GM21360 (cell line): ENCODE measurements at regions not wholly inside any gene's neighbourhood (a gene's known extent, or its start where the extent isn't known, plus 50 kb on each side); places are given as distances from the start of the nearest gene placed in this dataset.

Experiments
- ATAC-seq: cut with Tn5 transposase; IDR thresholded peaks from one replicate; pipeline ENCODE4 v1.9.1; 2021; ENCODE audit warnings: mild to moderate bottlenecking, moderate library complexity; ENCODE audit not compliant: unreplicated experiment

DNA sequence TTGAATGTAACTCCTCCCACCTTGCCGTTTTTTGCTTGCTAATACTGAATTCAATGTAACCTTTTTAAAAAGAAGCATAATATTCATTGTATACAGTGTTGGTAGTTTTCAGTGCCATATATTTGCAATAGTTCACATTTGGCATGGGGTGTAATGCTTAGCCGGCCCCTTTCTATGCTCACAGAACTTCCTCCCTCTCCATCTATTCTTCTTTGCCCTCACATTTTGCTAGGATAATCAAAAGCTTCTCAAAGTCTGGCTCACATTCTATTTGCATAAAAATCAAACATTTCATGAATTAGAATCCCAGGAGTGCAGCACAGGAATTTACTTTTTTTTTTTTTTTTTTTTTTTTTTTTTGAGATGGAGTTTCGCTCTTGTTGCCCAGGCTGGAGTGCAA is 226.3 kb upstream of the MPDZ start:
- no peak for ATAC-seq

DNA sequence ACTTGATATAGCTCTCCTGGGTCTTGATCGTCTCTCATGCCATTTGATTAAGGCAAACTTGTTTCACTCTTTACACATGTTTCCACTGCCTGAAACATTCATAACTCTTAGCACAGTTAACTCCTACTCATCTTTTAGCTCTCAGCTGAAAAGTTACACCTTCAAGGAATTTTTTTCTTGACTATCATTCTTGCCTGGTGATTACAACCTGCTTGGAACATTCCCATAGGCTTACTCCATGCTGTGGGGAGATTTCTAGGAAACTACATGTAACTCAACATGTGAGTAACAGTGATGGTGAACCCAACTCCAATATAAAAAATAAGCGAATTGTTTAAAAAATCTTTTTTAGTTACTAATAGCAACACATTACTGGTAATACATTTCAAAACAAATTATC is 224.1 kb upstream of the MPDZ start:
- no peak for ATAC-seq

DNA sequence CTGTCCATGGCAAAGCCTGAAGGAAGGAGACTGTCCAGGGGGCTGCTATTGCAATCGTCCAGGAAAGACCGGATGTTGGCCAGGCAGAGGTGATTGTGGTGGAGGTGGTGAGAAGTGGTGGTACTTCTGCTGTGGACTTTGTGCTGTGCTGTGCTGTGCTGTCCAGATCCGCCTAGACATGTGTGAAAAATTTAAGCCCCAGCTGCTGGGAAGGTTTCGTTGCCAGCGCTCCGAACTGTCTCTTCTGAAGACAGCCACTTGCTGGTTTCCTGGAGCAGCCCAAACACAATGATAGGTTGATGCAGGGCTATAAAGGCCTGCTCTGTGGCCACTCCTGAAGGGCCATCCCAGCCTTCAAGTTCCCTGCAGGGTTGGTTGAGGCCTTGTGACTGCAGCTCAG is 223.0 kb upstream of the MPDZ start:
- no peak for ATAC-seq

DNA sequence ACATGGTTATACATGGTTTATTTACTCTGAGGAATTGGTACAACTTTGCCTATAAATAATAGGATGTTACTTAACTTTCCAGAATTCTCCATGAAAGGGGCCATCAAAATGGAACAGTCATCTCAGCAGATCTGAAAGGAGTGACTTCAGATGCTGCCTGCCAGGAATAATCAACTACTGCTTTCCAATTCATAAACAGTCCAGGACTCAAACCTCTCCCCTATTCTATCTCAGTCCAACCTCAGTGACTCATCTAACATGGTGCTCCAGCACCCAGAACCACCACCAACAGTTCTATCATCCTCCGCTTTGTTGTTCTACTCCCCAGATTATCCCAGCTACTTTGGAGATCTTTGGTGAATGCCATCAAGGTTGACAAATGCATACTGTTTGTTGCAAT is 221.5 kb upstream of the MPDZ start:
- no peak for ATAC-seq

DNA sequence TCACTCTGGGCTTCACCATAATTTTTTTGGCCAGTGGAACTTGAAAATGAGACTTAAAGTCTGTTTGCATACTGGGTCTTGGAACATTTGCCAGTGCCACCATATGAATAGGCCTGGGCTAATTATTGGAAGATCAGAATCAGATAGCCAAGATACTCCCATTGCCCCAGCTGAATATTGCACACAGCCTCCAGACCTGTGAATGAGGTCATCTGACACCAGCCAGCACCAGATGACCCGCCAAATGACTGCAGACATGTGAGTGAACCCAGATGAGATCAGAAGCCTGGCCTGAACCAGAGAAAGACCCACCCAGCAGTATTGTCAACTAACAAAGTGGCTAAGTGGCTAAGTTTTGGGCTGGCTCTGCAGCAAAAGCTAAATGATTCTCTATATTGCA is 220.5 kb upstream of the MPDZ start:
- ATAC-seq, result no peak

DNA sequence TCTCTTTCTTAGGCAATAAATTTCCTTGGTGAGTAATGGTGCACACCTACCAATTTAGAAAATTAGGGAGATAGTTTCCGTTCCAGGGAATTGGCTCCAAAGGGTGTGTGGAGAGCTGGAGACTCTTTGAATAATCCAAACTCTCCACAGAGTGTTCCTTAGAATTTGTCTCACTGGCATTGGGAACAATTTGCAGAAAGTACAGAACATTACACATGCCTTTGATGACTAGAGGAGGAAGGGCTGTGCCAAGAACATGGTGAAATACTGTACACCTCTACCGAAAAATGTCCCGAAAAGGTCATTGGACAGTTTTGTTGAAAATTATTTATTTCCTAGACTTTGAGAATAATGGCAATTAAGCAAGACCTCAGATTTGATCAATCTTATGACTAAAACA is 214.2 kb upstream of the MPDZ start:
- no peak for ATAC-seq

DNA sequence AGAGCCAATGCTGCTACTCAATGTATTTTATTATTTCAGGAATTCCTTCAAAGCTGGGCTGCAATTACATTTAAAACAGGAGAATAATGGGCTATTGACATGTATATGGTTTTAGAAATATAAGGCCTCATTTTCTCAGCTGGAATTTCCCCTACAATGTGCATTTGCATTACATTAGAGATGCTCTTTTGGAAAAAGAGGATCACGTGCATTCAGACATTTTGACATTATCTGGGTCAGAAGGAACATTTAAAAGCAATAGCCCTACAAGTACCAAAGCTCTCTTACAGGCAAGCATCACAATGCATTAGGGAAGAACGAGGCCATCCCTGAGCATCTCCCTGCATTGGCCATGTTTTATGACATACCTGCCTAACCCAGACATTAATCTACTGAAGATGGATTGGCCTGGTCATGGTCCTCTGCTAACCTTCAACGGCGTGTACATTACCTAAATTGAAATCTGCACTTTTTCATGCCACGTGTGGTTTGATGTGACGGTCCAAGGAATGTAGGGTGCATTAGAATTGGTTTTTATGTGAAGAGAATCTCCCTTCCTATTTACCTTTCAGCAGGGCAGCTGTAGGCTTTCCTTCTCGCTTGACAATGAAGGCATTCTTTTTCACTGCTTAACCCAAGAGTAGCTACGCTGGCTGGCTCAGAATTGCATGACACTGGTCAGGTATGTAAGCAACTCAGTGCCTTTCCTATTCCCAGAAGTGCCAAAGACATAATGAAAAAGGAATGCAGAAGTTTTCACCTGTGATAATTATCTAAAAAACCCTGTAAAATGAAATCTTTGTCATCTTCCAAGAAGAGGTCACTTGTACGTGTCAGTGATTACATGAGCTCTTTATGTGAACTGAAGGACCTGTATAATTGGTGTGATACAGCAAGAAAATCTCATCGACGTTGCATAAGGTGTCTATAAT is 212.3 kb upstream of the MPDZ start:
- no peak for ATAC-seq

DNA sequence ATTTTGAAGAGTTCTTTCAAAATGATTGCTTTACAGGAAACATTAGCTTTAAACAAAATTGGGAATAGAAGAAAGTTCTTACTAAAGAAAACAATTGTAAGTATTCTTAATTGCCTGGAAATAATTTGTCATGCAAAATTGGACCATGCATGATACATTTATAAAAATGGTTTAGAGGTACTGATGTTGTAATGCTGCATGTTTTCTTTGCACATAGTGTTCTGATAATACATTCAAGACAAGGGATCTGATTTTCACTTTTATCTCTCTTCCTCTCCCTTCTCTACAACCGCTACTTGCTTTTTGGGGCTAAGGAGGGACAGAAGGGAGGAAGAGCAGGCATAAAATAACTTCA is 211.6 kb upstream of the MPDZ start:
- ATAC-seq, result no peak

DNA sequence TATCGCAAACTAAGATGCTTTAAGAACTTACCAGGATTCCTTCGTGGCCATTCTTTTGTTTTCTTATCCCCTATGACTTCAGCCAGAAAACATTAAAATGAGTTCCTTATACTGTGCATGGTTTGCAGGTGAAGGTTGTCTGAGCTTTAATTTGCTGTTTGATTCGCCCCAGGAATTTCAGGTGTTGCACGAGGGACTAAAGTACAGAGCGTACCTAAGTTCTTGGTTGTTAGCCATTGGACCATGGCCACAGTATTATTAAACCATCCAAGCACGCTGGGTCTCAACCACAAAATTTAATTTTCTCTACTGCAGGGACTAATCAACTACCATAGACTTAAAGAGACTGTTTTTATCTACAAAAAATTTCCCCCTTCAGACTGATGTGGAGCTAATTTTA is 208.4 kb upstream of the MPDZ start:
- ATAC-seq, result no peak

DNA sequence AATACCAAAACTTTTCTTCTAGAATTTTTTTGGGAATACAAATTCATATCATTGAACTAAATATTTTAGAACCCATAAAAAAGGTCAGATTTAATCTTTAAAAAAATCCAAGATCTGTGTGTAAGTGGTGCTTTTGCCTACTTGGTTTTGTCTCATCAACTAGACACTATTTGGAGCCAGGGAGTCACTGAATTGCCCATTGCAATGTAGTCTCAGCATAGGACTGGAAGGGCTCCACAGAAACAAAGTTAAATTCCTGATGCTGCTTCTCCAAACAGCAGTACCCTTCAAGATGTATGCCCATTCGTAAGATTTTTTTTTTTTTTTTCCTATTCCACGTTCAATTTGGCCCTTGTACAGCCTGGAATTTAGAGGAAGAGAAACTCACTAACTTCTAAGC is 208.0 kb upstream of the MPDZ start:
- ATAC-seq, result no peak

DNA sequence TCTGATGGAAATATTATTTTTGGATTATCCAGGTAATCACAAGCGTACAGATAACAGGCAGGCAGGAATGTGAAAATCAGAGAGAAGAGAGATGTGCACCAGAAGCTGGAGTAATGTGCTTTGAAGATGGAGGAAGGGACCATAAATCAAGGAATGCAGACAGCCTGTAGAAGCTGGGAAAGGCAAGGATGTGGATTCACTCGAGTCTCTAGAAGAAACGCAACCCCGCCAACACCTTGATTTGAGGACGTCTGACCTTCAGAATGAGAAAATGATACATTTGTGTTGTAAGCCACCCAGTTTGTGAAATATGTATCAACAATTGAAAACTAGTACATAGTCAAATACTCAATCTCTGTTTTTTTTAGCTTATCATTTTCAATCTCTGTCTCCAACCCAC is 207.6 kb upstream of the MPDZ start:
- ATAC-seq, result no peak

DNA sequence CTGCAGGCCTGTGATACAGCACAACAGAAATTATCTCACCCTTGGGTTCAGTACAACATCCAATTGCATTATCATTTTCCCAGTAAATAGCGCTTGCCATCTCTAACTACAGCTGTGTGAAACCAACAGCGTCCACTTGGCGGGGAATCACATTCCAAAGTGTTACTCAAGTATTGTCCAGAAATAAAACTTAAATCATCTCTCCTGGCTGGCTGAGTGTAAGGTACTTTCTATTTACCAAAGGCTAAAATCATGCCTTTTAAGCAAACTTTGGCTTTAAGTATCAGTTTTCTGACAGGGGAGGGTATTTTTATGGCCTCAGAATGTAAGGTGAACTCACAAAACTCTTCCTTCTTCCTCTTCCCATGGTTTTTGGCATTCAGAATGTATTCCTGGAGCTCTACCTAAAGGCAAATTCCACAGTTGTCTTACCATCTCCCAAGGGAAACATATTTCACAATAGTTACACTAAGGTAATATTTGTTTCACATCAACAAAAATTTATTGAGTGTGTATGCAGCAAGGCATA is 205.6 kb upstream of the MPDZ start:
- no peak for ATAC-seq

DNA sequence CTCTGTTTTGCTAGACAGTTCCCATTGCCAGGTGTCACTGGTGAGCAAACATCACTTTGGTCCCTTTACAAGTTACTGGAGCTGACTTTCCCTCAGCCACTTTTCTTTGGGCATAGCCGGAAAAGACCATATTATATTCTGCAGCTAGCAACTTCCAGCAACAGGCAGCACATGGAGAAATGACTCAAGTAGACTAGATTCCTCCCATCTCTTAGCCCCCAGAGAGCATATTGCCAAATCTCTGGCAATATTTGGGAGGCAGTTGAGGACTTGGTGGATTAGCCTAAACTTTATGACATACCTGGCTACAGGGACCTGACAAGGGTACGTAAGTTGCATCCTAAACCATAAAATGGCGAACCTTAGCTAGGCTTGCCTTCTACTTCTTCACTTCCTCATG is 204.7 kb upstream of the MPDZ start:
- ATAC-seq, result no peak

DNA sequence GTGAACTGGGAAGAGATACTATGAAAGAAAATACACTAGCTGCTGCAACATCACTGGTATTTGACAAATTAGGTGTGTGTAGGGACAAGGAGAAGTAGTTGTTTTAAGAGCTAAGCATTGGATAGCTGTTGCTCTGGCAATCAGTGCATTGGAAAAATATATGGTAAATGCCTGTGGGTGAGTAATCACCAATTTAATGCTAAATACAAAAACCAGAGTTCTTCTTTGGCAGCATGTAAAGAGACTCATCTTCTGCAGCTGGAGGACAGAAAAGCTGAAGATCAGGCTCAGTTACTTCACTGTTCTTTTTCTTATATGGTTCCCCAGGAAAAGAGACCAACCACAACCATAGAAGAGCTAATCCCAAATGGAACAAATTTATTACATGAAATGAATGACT is 201.8 kb upstream of the MPDZ start:
- no peak for ATAC-seq

DNA sequence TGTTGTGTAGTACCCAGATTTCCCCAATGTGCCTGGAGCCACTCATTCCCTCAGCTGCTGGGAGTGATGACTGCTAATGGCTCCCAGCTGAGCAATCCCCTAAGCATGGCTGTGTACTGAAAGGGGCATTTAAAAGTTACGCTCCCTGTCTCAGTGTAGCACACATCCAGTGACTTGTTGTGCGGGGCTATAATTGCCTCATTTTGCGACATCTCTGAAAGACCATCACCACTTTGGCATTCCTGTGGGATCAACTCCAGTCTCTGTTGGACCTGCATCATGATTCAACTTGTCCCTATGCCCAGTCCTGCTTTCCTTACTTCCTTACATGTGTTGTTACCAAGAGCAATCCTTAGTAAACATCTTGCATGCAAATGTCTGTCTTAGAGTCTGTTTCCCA is 201.2 kb upstream of the MPDZ start:
- ATAC-seq, result no peak

DNA sequence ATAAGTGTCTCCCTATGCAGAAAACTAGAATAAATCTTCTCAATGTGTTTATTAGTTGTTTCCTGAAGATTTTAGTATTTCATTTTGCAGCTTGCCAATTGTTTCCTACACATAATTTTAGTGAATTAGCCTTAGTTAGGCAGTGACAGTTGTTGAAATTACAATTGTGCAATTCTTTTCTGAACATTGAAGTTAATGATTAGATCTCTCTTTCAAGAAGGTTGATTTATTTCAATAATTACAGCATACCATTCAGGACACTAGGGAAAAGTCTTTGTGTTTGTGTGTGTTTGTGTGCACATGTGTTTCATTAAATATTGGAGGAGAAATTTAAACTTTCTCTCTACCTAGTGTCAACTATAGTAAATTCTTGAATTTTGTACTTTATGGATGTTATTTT is 199.6 kb upstream of the MPDZ start:
- no peak for ATAC-seq

DNA sequence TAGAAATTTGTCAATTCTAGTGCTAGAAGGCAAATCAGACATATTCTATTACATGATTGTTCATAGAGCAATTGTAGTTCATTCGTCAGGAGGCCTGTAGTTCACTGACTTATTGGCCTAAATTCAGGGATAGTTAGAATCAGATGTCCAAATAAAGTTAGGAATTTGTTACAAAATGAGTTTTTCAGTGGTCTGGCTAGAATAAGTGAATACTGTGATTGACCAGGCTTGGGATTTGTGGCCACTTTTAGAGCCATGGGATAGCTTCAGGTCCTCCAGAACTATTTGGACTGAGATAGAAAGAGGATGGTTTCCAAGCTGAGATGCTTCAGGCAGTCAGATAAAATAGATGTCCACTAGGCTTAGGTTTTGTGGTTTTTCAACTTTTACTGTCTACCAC is 199.1 kb upstream of the MPDZ start:
- ATAC-seq, result no peak

DNA sequence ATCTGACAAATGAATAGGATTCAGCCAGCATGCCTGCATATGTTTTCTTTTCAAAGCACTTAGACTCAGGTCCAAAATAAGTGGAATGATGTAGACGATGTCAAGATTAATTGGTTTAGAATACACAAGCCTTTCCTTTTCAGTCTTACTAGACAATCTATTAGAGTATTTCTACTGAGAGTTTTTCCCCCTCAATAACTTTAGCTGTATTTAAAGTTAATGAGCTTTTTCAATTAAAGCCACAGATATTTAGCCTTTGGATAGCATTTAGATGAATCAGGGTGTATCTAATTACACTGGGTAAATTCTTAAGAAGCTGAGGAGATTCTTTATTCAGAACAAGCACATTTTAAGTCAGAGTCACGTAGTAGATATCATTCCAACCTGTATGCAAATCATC is 198.7 kb upstream of the MPDZ start:
- ATAC-seq, result no peak

DNA sequence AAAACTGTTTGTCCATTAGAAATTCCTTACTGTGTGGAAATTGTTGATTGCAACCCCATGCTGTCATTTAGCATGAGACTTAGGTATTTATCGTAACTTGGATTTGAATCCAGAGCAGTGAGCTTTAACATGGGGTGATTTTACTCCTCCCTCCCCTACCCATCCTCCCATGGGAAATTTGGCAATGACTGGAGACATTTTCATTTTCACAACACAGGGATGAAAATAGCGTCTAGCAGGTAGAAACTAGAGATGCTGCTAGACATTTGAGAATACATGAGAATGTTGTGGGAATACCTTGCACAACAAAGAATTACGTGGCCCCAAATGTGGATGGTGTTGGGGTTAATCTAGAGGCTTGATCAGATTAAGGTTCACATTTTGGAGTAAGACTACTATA is 191.3 kb upstream of the MPDZ start:
- no peak for ATAC-seq

DNA sequence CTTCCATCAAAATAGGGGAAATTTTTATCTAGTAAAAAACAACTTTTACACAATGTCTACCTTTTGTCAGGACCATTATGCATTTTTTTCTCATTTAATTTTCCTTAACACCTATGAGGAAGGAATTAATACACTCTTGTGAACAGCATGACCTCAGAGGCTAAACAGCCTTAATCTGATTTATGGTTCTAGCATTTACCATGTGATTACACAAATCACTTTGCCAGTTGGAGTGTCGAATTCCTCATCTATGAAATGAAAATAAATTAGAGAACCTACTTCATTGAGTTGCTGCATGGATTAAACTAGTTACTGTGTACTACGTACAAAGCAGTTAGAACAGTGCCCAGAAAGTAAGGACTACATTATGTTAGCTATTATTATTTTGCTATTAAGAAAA is 187.7 kb upstream of the MPDZ start:
- ATAC-seq, result no peak

DNA sequence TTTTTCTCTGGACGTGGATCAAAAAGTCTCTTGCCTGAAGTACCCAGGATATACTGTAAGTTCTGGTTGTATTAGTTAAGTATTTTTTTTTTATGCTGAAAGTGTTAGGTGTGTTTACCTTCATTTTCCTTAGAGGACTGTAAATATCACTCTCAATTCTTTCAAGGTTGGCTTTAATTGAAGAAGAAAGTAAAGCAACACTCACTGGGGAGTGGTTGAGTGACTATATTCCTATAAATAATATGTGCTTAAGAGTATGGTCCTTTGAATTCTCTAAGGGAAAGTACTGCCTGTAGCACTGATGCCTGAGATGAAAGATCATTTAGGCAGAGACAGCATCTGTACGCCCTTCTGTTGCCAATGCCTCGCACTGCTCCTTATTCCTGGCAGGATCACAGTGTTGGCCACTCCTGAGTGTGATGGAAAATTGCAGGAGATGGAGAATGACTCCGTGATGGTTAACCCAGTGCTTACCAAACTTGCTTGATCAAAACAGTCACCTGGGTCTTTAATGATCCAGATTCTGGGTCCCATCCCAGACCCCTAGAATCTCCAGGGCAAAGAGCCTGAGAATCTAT is 182.0 kb upstream of the MPDZ start:
- no peak for ATAC-seq

DNA sequence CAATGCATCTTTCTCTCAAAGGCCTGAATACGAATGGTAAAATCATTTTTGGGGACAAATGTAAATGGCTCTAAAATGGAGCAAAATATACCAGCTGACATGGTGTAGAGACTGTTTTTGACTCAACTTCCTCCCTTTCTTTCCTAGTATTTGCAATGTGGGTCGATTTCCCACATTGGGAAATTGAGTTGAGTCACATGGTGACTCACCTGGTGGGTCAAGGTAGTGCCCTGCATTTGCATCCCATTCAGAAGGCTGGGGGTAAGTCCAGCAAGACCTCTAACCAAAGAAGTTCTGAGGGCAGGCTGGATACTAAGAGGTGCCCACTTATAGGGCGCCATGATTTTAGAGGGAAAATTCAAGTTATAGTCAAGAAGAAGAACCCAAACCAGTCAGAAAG is 179.6 kb upstream of the MPDZ start:
- ATAC-seq, result no peak

DNA sequence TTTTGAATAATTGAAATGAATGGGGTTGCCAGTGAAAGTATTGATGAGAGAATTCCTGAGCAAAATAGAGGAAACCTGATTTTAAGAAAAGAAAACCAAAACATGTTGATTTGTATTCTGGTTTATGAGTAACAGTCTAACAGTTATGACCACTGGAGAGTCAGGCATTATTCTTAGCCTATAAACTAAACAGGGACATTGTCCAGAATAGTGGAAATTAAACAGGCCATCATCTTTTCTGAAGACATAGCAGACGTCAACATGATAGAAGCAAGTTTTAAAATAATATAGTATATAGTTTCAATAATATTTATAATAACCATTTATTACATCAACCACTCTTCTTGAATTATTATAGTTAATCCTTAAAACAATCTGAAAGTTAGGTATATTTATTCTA is 178.3 kb upstream of the MPDZ start:
- ATAC-seq, result no peak
